HG02840 (cell line): ENCODE measurements at regions not wholly inside any gene's neighbourhood (a gene's known extent, or its start where the extent isn't known, plus 50 kb on each side); places are given as distances from the start of the nearest gene placed in this dataset.
A peak's percentile ranks its signal among the peaks of the same experiment; 100 is the strongest.

Experiments used
- ATAC-seq: cut with Tn5 transposase; IDR thresholded peaks from one replicate; pipeline ENCODE4 v1.9.1; 2021; ENCODE audit warnings: mild to moderate bottlenecking, moderate library complexity, moderate number of reproducible peaks; ENCODE audit not compliant: unreplicated experiment, low FRiP score

- ATAC-seq: no peak
These were observed 198.7 kb upstream of the EEA1 start for GRCh38 chr12:93127582-93128331.

GRCh38 chr12:93128332-93128707, 199.2 kb upstream of the EEA1 start:
- no peak for ATAC-seq

DNA sequence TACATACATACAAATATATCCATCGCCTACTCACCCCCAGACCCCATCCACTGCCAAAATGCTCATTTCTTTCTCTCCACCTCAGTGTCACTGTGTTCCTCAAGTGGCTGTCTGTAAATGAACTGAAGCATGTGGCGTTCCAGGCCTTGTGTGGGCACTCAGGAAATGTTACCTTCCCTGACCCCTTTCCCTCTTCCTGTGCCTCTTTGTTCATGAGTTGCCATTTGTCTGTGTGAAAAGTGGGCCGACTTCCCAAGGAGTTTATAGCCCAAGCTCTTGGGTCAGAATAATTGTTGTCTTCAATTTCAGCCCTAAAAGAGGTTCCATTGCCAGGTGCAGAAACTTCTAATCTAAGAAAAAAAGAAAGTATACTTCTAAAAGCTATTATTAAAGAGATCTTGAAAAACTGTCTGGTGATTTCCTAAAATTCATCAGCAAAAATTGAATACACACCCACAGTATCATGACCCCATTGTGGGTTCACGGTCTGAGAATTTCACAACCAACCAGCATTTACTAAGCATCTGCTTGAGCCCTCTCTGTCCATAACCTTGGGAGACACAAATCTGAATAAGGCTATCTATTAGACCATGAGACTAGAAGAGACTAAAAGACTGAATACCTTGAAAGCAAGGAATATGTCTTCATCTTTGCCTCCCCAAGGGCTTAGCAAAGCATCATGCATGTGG, 201.4 kb upstream of the EEA1 start:
- no peak for ATAC-seq

DNA sequence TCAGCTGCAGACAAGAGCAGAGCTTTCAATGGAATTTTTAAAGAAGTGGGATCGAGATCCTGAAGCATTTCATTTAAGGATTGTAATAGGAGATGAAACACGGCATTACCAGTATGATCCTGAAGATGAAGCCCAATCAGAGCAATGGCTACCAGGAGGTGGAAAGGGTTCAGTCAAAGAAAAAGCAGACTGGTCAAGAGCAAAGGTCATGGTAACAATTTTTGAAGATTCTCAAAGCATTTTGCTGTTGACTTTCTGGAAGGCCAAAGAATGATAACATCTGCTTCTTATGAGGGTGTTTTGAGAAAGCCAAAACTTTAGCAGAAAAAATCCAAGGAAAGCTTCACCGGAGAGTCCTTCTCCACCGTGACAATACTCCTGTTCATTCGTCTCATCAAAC, 204.3 kb upstream of the EEA1 start:
- no peak for ATAC-seq

DNA sequence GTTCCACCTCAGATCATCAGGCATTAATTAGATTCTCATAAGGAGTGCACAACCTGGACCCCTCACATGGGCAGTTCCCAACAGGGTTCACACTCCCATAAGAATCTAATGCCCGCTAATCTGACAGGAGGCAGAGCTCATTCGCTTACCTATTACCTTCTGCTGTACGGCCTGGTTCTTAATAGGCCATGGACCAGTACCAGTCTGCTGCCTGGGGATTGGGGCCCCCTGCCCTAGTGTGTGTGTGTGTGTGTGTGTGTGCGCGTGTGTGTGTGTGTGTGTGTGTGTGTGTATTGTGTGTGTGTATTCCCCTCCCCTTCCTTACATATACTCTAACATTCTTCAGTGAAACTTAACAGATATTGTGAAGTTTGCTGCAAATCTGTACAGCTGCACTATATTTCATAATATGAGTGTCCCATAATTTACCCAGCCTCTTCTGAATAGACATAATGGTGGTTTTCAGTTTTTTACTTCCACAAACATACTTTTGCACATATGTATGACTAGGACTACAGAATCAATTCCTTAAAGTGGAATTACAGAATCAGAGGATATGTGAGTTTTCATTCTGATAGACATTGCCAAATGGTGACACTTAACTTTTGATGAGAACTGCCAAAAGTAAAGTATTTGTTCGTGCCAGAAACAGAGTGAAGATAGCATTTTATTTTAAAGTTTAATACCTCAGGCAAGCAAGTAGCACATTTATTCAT, 205.2 kb upstream of the EEA1 start:
- ATAC-seq: no peak

DNA sequence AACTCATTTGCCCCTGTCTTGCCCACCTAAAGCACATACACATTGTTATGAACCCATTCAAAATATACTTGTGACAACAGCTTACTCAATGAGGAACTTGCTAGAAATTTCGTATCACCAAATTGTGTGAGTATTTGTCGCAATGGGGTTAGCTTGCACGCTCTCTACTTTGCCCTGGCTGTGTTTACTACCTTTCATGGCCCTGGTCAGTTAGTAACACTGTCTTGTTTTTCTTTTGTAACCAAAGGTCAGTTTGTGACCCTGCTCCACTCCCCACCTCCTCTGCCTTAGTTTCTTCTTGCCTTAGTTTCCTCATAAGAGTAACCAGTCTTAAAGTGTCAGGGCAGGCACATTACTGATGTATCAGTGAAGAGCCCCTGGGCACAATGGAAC, 205.8 kb upstream of the EEA1 start:
- ATAC-seq: no peak

DNA sequence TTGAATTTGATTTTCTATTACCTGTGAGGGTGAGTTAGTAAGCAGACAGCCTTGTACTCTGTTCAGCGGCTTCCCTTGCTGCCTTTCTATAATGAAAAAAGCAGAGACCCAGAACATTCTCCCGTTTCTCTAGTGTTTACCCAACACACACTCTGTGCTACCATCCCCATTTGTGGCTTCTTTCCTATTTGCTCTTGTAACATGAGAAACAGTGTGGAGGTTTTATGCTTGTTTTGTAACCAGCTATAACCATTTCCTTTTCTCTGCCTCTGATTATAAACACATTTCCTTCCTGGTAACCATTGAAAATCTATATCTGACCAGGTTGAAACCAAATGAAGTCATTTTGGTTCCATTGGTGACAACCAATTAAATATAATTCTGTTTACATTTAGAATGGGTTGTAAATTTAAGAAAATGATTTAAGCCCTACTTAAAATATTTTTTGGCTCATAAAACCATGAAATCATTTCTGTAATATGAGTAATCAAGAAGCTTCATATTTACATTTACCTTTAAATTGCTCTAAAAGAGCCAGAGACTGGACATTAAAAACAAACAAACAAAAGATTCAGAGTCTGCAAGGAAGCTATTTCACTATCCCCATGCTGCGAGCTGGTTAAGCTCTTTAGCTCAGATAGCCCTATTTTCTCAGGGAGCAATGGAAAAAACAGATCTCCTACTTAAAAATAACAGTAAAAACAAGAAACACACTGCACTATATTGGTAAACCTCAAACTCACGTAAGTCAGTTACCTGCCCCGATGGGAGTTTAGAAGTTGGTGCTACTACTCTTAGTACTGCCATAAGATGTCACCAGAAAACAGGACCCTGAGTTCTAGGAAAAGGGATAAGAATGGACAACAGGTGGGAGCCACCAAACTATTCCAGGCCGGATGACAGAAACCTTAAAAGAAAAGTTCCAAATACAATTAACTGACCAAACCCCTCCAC, 206.5 kb upstream of the EEA1 start:
- no peak for ATAC-seq

GRCh38 chr12:93136253-93137055, 207.4 kb upstream of the EEA1 start:
- ATAC-seq: no peak

DNA sequence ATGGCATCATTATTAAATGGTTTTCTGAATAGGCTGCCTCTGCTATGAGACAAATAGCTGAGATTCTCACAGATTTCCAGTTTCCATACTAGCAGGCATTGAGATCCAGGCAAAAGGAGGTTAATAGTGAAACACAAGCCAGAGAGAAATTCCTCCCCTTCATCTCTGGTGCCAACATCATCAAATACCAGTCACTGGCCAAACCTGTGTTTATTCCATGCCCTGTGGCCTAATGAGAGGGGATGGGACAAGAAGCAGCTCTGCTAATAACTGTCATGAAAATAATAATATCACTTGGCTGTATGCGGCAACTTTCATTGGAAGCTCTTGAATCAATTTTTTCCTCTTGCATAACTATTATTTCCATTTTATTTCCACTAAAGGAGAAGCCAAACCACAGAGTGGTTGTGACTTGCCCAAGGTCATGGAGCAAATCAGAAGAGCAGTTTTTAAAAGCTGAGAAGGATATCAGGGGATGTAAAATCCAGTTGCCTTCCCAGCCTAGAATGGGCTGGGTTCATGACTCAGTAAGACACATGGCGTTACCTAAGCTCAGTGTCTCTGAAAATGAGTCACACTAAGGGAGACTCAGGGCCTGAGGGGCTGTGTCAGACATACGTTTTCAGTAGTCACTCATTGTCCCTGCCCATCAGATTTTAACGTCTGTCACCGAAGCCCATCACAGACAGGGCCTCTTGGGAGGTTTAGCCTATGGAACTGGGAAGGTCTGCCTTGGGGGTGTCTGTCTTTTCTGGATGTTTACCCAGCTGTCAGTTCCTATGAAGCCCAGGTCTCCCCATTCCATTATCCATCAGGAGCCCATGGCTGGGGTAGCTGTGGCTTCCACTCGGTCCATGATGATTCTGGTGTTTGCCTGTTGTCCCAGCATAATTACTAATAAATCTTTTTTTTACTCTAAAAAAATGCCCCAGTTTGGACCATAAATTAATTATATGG, 208.8 kb upstream of the EEA1 start:
- ATAC-seq: peak; percentile 47

DNA sequence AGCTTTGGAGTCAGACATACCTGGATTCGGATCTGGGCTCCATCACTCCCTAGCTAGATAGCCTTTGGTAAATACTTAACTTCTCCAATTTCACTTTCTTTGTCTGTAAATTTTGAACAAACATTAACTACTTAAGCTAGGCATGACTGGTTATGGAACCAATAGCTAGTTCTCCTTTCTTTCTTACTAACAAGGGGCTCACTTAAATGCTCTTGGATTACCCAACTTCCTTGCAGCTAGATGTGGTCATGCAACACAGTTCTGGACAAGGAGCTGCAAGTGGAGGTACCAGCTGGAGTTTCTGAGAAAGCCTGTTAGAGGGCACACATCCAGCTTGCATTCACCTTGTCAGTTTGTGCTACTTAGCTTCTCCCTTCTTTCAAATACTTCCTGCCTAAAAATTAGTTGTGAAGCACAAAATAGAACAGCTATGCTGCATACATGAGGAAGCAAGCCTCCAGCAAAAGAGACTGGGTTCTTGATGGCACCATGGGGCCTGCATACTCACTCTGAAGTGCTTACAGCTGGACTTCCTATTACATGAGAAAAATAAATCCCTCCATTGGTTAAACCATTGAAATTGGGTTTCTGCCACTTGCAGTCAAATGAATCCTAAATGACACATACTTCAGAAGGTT, 210.1 kb upstream of the EEA1 start:
- peak; percentile 51 for ATAC-seq

DNA sequence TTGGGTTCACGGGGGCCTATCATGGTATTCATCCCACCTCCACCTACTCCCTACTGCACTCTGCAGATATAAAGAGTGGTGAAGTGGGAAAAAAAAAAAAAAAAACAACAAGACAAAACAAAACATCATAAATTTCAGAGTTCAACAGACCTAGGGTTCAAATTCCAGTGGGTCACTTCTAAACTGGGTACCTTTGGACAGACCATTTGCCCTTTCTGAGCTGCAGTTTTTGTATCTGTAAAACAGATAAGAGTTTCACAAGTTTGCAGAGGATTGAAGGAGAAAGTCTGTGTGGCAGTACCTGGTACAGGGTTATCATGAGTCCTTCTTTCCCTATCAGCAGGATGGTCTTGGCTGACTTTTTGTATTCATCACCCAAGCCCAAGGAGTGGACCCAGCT, 211.2 kb upstream of the EEA1 start:
- no peak for ATAC-seq

GRCh38 chr12:93140801-93141200, 211.7 kb upstream of the EEA1 start:
- no peak for ATAC-seq

- no peak for ATAC-seq
These were observed 213.8 kb upstream of the EEA1 start for GRCh38 chr12:93142881-93143280.

- no peak for ATAC-seq
These were observed 215.0 kb upstream of the EEA1 start for GRCh38 chr12:93144109-93144508.

- ATAC-seq: no peak
These were observed 216.0 kb upstream of the EEA1 start for GRCh38 chr12:93145086-93145485.

- no peak for ATAC-seq
These were observed 217.3 kb upstream of the EEA1 start for GRCh38 chr12:93146263-93146939.

DNA sequence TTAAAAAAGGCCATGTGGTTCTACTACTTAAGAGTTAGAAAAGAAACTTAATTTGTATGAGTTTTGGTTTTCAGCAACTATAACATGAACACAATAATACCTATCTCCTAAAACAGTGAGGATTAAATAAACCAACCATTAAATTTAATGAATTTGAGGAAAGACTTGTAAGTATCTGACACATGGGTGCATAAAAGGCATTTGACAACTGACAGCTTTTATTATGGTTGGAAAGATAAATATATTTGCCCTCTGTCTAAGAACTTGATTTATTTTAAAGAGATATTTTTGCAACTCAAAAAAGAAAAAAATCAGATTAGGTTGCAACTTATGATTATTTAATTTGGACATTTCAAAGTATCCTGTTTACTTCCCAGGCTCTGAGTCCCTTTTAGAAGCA, 217.9 kb upstream of the EEA1 start:
- no peak for ATAC-seq

DNA sequence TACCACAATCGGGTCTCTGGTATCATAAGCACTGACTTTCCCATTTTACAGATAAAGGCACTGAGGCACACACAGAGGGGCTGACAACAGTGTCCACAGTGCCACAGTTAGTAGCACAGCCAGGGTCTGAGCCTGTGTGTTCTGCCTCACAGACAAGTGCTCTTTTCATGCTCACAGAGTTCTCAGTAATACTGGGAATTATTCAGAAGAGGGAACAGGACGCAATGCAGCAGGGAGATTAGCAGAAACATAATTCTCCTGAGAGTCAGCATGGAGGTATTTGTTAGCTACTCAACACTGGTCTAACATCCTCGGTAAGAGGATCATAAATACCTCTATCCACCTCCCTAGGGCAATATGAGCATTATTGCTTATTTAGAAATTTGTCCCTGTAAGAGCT, 219.3 kb upstream of the EEA1 start:
- no peak for ATAC-seq
